ENCODE measurements at regions not wholly inside any gene's neighbourhood (a gene's known extent, or its start where the extent isn't known, plus 50 kb on each side); places are given as distances from the start of the nearest gene placed in this dataset.

- TF ChIP-seq EZH2 (IDR thresholded peaks at IDR 0.05; ENCODE audit: borderline replicate concordance) (no peak), CTCF (IDR thresholded peaks at IDR 0.05; ENCODE audit: poor library complexity) (no peak), EZH2phosphoT487 (IDR thresholded peaks at IDR 0.05; ENCODE audit: low read depth, severe bottlenecking, unreplicated experiment) (no peak)
Measured at GRCh38 chr1:194296201-194296600, 1109.8 kb upstream of the B3GALT2 start.
